SKM-1 (cell line): ENCODE measurements at regions not wholly inside any gene's neighbourhood (a gene's known extent, or its start where the extent isn't known, plus 50 kb on each side); places are given as distances from the start of the nearest gene placed in this dataset.
"Not testable (repeated sequence)": the region's sequence is repeated elsewhere in the genome, so short reads cannot be mapped to it uniquely, and the experiment has no call there.

Experiments used
- DNase-seq: peaks from one replicate; lab custom pipeline; 2025; ENCODE audit not compliant: unreplicated experiment; lab: John Stamatoyannopoulos, UW

GRCh38 chr11:70883323-70883940 is 368.9 kb downstream of the SHANK2 start:
- DNase-seq: no peak

- DNase-seq: no peak
These were observed 368.3 kb downstream of the SHANK2 start for GRCh38 chr11:70883973-70884623.

GRCh38 chr11:70885281-70886231 is 366.8 kb downstream of the SHANK2 start:
- DNase-seq: no peak

GRCh38 chr11:70886256-70886655 is 366.1 kb downstream of the SHANK2 start:
- DNase-seq: no peak

- DNase-seq: no peak
These were observed 365.5 kb downstream of the SHANK2 start for GRCh38 chr11:70886676-70887541.

GRCh38 chr11:70887542-70887827 is 364.9 kb downstream of the SHANK2 start:
- no peak for DNase-seq

GRCh38 chr11:70888061-70888460 is 364.3 kb downstream of the SHANK2 start:
- DNase-seq: no peak

- no peak for DNase-seq
These were observed 363.0 kb downstream of the SHANK2 start for GRCh38 chr11:70889411-70889810.

GRCh38 chr11:70891844-70892380 is 360.5 kb downstream of the SHANK2 start:
- DNase-seq: no peak

- no peak for DNase-seq
These were observed 359.5 kb downstream of the SHANK2 start for GRCh38 chr11:70892889-70893288.

- DNase-seq: no peak
These were observed 357.6 kb downstream of the SHANK2 start for GRCh38 chr11:70894566-70895365.

GRCh38 chr11:70895366-70895670 is 357.1 kb downstream of the SHANK2 start:
- no peak for DNase-seq

- DNase-seq: no peak
These were observed 354.9 kb downstream of the SHANK2 start for GRCh38 chr11:70897429-70897828.

- no peak for DNase-seq
These were observed 352.8 kb downstream of the SHANK2 start for GRCh38 chr11:70899616-70900015.

- DNase-seq: no peak
These were observed 351.8 kb downstream of the SHANK2 start for GRCh38 chr11:70900540-70900939.

- no peak for DNase-seq
These were observed 350.3 kb downstream of the SHANK2 start for GRCh38 chr11:70901951-70902521.

- DNase-seq: not testable (repeated sequence)
These were observed 349.1 kb downstream of the SHANK2 start for GRCh38 chr11:70903229-70903628.

- no peak for DNase-seq
These were observed 346.3 kb downstream of the SHANK2 start for GRCh38 chr11:70906101-70906500.

- DNase-seq: no peak
These were observed 344.2 kb downstream of the SHANK2 start for GRCh38 chr11:70908223-70908622.

- DNase-seq: no peak
These were observed 341.5 kb downstream of the SHANK2 start for GRCh38 chr11:70910835-70911234.
